ENCODE measurements at regions not wholly inside any gene's neighbourhood (a gene's known extent, or its start where the extent isn't known, plus 50 kb on each side); places are given as distances from the start of the nearest gene placed in this dataset.

- CTCF ChIA-PET, result no interaction called here
- intact Hi-C loops (cut with micrococcal nuclease; ENCODE audit: unreplicated experiment), result no loop called here
- H3K27ac ChIP-seq, result no peak overlapping the region
- no peak for DNase-seq
- H2AFZ ChIP-seq, result no peak overlapping the region
- no peaks in the 10 kb centered on the region for H3K9me3 ChIP-seq (ENCODE audit: insufficient read depth, low read depth)
- H3K79me2 ChIP-seq (ENCODE audit: low read depth), result no peaks in the 10 kb centered on the region
- no peak for TF ChIP-seq CTCF (conservative IDR thresholded peaks at IDR 0.05)
- TF ChIP-seq EZH2 (IDR thresholded peaks at IDR 0.05; ENCODE audit: low read depth), result no peak
- H4K20me1 ChIP-seq (ENCODE audit: insufficient read depth), result no peaks in the 10 kb centered on the region
- H3K9me2 ChIP-seq (ENCODE audit: insufficient read depth), result 0 out of 2 replicates have a peak, but pooled peaks cover 5% of the 10 kb centered on the region
- no TSS peak for BruUV-seq (replicated peaks)
- POLR2A ChIA-PET (ENCODE audit: unreplicated experiment), result no interaction called here
- H3K27me3 ChIP-seq (ENCODE audit: insufficient read depth, low read depth), result no peaks in the 10 kb centered on the region
- no peaks in the 10 kb centered on the region for H3K4me1 ChIP-seq (replicated peaks; ENCODE audit: insufficient read depth)
- no peak overlapping the region for H3K4me2 ChIP-seq
- H3K36me3 ChIP-seq (ENCODE audit: low read depth), result no peaks in the 10 kb centered on the region
- H3F3A ChIP-seq (ENCODE audit: insufficient read depth, low read depth), result no peaks in the 10 kb centered on the region
- no peak overlapping the region for H3K4me3 ChIP-seq
Observed at GRCh38 chr2:128651000-128651399, 332.3 kb upstream of the HS6ST1 start.

- Histone ChIP-seq H3F3A (ENCODE audit: insufficient read depth, low read depth) (no peaks in the 10 kb centered on the region), H3K9me2 (ENCODE audit: insufficient read depth) (0 out of 2 replicates have a peak, but pooled peaks cover 5% of the 10 kb centered on the region), H3K36me3 (ENCODE audit: low read depth) (no peaks in the 10 kb centered on the region), H3K27me3 (ENCODE audit: insufficient read depth, low read depth) (no peaks in the 10 kb centered on the region), H3K27ac (no peak overlapping the region), H3K4me3 (no peak overlapping the region), H2AFZ (no peak overlapping the region), H3K79me2 (ENCODE audit: low read depth) (no peaks in the 10 kb centered on the region), H3K4me2 (no peak overlapping the region), H3K4me1 (replicated peaks; ENCODE audit: insufficient read depth) (no peaks in the 10 kb centered on the region), H4K20me1 (ENCODE audit: insufficient read depth) (no peaks in the 10 kb centered on the region), H3K9me3 (ENCODE audit: insufficient read depth, low read depth) (no peaks in the 10 kb centered on the region)
- intact Hi-C loops (cut with micrococcal nuclease; ENCODE audit: unreplicated experiment), result no loop called here
- DNase-seq, result no peak
- CTCF ChIA-PET, result no interaction called here
- TF ChIP-seq EZH2 (IDR thresholded peaks at IDR 0.05; ENCODE audit: low read depth) (no peak), CTCF (conservative IDR thresholded peaks at IDR 0.05) (no peak)
- BruUV-seq (replicated peaks), result no TSS peak
- POLR2A ChIA-PET (ENCODE audit: unreplicated experiment), result no interaction called here
Observed at GRCh38 chr2:128654408-128654807, 335.7 kb upstream of the HS6ST1 start.

- BruUV-seq (replicated peaks), result no TSS peak
- POLR2A ChIA-PET (ENCODE audit: unreplicated experiment), result no interaction called here
- no peaks in the 10 kb centered on the region for H3K4me1 ChIP-seq (replicated peaks; ENCODE audit: insufficient read depth)
- H3K4me3 ChIP-seq, result no peak overlapping the region
- H4K20me1 ChIP-seq (ENCODE audit: insufficient read depth), result no peaks in the 10 kb centered on the region
- H3K9me2 ChIP-seq (ENCODE audit: insufficient read depth), result no peaks in the 10 kb centered on the region
- no peaks in the 10 kb centered on the region for H3K9me3 ChIP-seq (ENCODE audit: insufficient read depth, low read depth)
- intact Hi-C loops (cut with micrococcal nuclease; ENCODE audit: unreplicated experiment), result no loop called here
- TF ChIP-seq CTCF (conservative IDR thresholded peaks at IDR 0.05) (no peak), EZH2 (IDR thresholded peaks at IDR 0.05; ENCODE audit: low read depth) (no peak)
- no peaks in the 10 kb centered on the region for H3F3A ChIP-seq (ENCODE audit: insufficient read depth, low read depth)
- H3K27me3 ChIP-seq (ENCODE audit: insufficient read depth, low read depth), result 0 out of 2 replicates have a peak, but pooled peaks cover 9% of the 10 kb centered on the region
- CTCF ChIA-PET, result no interaction called here
- H2AFZ ChIP-seq, result no peak overlapping the region
- no peak overlapping the region for H3K4me2 ChIP-seq
- H3K36me3 ChIP-seq (ENCODE audit: low read depth), result no peaks in the 10 kb centered on the region
- H3K79me2 ChIP-seq (ENCODE audit: low read depth), result no peaks in the 10 kb centered on the region
- no peak for DNase-seq
- H3K27ac ChIP-seq, result no peak overlapping the region
Observed at GRCh38 chr2:128660836-128661235, 342.2 kb upstream of the HS6ST1 start.
